ENCODE measurements at regions not wholly inside any gene's neighbourhood (a gene's known extent, or its start where the extent isn't known, plus 50 kb on each side); places are given as distances from the start of the nearest gene placed in this dataset.

- no peak overlapping the region for H3K4me3 ChIP-seq (ENCODE audit: low read depth, low read length)
- no peak for DNase-seq (ENCODE audit: low read depth, low spot score)
- in situ Hi-C loops (cut with HindIII; ENCODE audit: low sequenced_read_pairs): no loop called here
- no peak for TF ChIP-seq CTCF (IDR thresholded peaks at IDR 0.05; ENCODE audit: low read depth, low read length)
Observed at GRCh38 chr5:2385818-2386217, 365.7 kb downstream of the IRX2 start.

- no peak overlapping the region for H3K4me3 ChIP-seq (ENCODE audit: low read depth, low read length)
- TF ChIP-seq CTCF (IDR thresholded peaks at IDR 0.05; ENCODE audit: low read depth, low read length): no peak
- in situ Hi-C loops (cut with HindIII; ENCODE audit: low sequenced_read_pairs): no loop called here
- no peak for DNase-seq (ENCODE audit: low read depth, low spot score)
Observed at GRCh38 chr5:2383698-2384065, 367.8 kb downstream of the IRX2 start.

GRCh38 chr5:2382776-2383697, 368.4 kb downstream of the IRX2 start:
- no peak for TF ChIP-seq CTCF (IDR thresholded peaks at IDR 0.05; ENCODE audit: low read depth, low read length)
- DNase-seq (ENCODE audit: low read depth, low spot score): no peak
- no peak overlapping the region for H3K4me3 ChIP-seq (ENCODE audit: low read depth, low read length)
- in situ Hi-C loops (cut with HindIII; ENCODE audit: low sequenced_read_pairs): no loop called here

- H3K4me3 ChIP-seq (ENCODE audit: low read depth, low read length): no peak overlapping the region
- TF ChIP-seq CTCF (IDR thresholded peaks at IDR 0.05; ENCODE audit: low read depth, low read length): no peak
- DNase-seq (ENCODE audit: low read depth, low spot score): no peak
- in situ Hi-C loops (cut with HindIII; ENCODE audit: low sequenced_read_pairs): no loop called here
Observed at GRCh38 chr5:2381861-2382260, 369.6 kb downstream of the IRX2 start.

- no peak overlapping the region for H3K4me3 ChIP-seq (ENCODE audit: low read depth, low read length)
- in situ Hi-C loops (cut with HindIII; ENCODE audit: low sequenced_read_pairs): no loop called here
- TF ChIP-seq CTCF (IDR thresholded peaks at IDR 0.05; ENCODE audit: low read depth, low read length): no peak
- no peak for DNase-seq (ENCODE audit: low read depth, low spot score)
Observed at GRCh38 chr5:2381070-2381469, 370.4 kb downstream of the IRX2 start.

- TF ChIP-seq CTCF (IDR thresholded peaks at IDR 0.05; ENCODE audit: low read depth, low read length): no peak
- H3K4me3 ChIP-seq (ENCODE audit: low read depth, low read length): no peak overlapping the region
- DNase-seq (ENCODE audit: low read depth, low spot score): no peak
- in situ Hi-C loops (cut with HindIII; ENCODE audit: low sequenced_read_pairs): no loop called here
Observed at GRCh38 chr5:2378976-2379375, 372.5 kb downstream of the IRX2 start.

Measured in astrocyte of the spinal cord (primary cell).